ENCODE measurements at regions not wholly inside any gene's neighbourhood (a gene's known extent, or its start where the extent isn't known, plus 50 kb on each side); places are given as distances from the start of the nearest gene placed in this dataset. TPM values are rescaled to one million over a fixed set of nuclear protein-coding genes. Genes with fewer than 3 reads are reported as not detected.

GRCh38 chr13:106621833-106622232 lies 53.9 kb upstream of the ARGLU1 start:
- Mint-ChIP-seq H3K4me1 (ENCODE audit: low read depth) (no peaks in the 10 kb centered on the region), H3K27me3 (peaks cover 49% of the 10 kb centered on the region), H3K27ac (no peak overlapping the region), H3K36me3 (ENCODE audit: low read depth) (no peaks in the 10 kb centered on the region), H3K4me3 (no peak overlapping the region), H3K9me3 (no peaks in the 10 kb centered on the region)
- POLR2A ChIA-PET: no interaction called here
- H3K4me3 ChIP-seq (ENCODE audit: low read length): no peak overlapping the region
- H3K36me3 ChIP-seq (ENCODE audit: insufficient read depth, low read length): no peaks in the 10 kb centered on the region
- ATAC-seq (ENCODE audit: poor library complexity) (no peak), DNase-seq (no peak)
- H3K27me3 ChIP-seq (ENCODE audit: control insufficient read depth in 1 of 2, insufficient read depth in 2 of 2, low read length in 2 of 2): peaks cover 6 to 10% of the 10 kb centered on the region in 2 experiments
- H3K9me3 ChIP-seq (ENCODE audit: control insufficient read depth in 1 of 2, insufficient read depth in 1 of 2, low read length in 2 of 2): no peaks in the 10 kb centered on the region
- CTCF ChIA-PET: no interaction called here
- no peak overlapping the region for H3K27ac ChIP-seq (ENCODE audit: low read depth in 1 of 2, low read length in 2 of 2)
- intact Hi-C loops (cut with DNase I, micrococcal nuclease): no loop called here
- TF ChIP-seq CTCF (IDR thresholded peaks at IDR 0.05): no peak
- H3K4me1 ChIP-seq (ENCODE audit: insufficient read depth, low read length): peaks cover 4% of the 10 kb centered on the region

DNA sequence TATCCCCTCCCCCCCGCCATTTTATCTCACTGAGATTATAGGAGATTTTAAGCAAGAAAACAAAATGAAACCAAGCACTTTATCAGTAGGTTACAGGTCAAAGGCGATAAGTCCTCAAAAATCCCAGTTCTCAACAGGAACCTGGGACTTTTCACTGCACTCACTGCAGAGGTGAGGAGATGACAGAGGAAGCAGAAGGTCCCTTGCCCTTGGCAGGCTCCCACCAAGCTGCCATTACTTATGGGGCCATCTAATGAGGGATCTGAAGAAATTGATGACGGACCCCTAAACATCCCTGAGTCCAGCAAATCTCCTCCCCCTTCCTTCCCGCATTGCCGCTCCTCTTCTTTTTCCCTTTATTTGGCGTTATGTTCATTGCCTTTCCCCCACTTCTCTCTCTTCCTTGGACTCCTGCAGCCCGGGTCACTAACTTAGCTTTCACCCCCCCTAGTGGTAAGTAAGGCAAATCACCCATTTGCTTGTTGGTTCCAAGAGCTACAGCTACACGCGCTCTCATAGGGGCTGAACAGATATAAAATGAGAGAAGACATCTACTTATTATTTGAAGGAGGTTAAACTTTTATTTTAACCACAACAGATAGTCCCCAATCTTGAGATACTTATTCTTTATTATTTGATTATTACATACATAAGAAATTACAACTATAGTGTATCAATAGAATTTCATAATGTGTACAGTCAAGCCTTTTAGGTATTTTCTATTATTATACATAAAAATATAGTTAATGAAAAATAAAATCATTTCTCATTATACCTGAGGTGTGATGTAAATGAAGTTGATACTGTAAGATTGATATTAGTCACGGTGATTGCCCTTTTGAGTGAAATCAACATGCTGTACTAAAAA lies 52.0 kb upstream of the ARGLU1 start:
- no peaks in the 10 kb centered on the region for H3K9me3 Mint-ChIP-seq
- ChIA-PET CTCF (interaction anchor here (0.5 to 1.3 kb wide), 7 partner anchors 8 to 1474 kb away, joined by 3 to 6 read pairs (median 3); no protein-coding TSS in a partner anchor), POLR2A (interaction anchor here (0.7 to 1.3 kb wide), 2 partner anchors 52 to 1223 kb away, joined by 3 to 5 read pairs; partner anchors contain the start of gene ARGLU1)
- Histone ChIP-seq H3K9me3 (ENCODE audit: control insufficient read depth in 1 of 2, insufficient read depth in 1 of 2, low read length in 2 of 2) (no peaks in the 10 kb centered on the region), H3K27ac (ENCODE audit: low read depth in 1 of 2, low read length in 2 of 2) (no peak overlapping the region), H3K27me3 (ENCODE audit: control insufficient read depth in 1 of 2, insufficient read depth in 2 of 2, low read length in 2 of 2) (peaks cover 6 to 10% of the 10 kb centered on the region in 2 experiments), H3K36me3 (ENCODE audit: insufficient read depth, low read length) (no peaks in the 10 kb centered on the region), H3K4me1 (ENCODE audit: insufficient read depth, low read length) (peaks cover 4% of the 10 kb centered on the region), H3K4me3 (ENCODE audit: low read length) (no peak overlapping the region)
- peaks cover 39% of the 10 kb centered on the region for H3K27me3 Mint-ChIP-seq
- H3K4me1 Mint-ChIP-seq (ENCODE audit: low read depth): no peaks in the 10 kb centered on the region
- ATAC-seq (ENCODE audit: poor library complexity): peak; percentile 68
- DNase-seq: peak in 6 of 14 experiments; percentile 0 to 61 (median 31)
- H3K36me3 Mint-ChIP-seq (ENCODE audit: low read depth): no peaks in the 10 kb centered on the region
- intact Hi-C loops (cut with DNase I, micrococcal nuclease): no loop called here
- TF ChIP-seq CTCF (IDR thresholded peaks at IDR 0.05): peak; percentile 68
- no peak overlapping the region for H3K4me3 Mint-ChIP-seq
- no peak overlapping the region for H3K27ac Mint-ChIP-seq

Small RNAs in the stretch of these regions (microRNA-seq; reads per million reads assigned to microRNA genes)
- not detected for gene MIR1267 (ENCODE audit: borderline microRNAs expressed, borderline replicate concordance)

All from CD4-positive, alpha-beta T cell (primary cell).